Central memory CD8-positive, alpha-beta T cell (primary cell): ENCODE measurements at regions not wholly inside any gene's neighbourhood (a gene's known extent, or its start where the extent isn't known, plus 50 kb on each side); places are given as distances from the start of the nearest gene placed in this dataset.
"Not testable (repeated sequence)": the region's sequence is repeated elsewhere in the genome, so short reads cannot be mapped to it uniquely, and the experiment has no call there.

Source experiments
- ATAC-seq: fragments of 150-1000 bp; cut with Tn5 transposase; replicated peaks from 2 replicates; pipeline ENCODE4 v1.10.0; 2022; ENCODE audit warnings: mild to moderate bottlenecking, moderate FRiP score, moderate number of reproducible peaks; ENCODE audit not compliant: poor library complexity, severe bottlenecking; ENCODE audit errors: extremely low read depth
- DNase-seq, 2 donors: peaks; one replicate each; pipeline ENCODE4 v3.0.0; 2021; ENCODE audit warnings: low spot score in 2 of 2
- H3K27ac Mint-ChIP-seq: one replicate; pipeline ENCODE4 v1.8.0; 2022; ENCODE audit warnings: low read depth, mild to moderate bottlenecking, moderate library complexity, mixed read lengths
- H3K27me3 Mint-ChIP-seq: one replicate; pipeline ENCODE4 v1.8.0; 2022; ENCODE audit warnings: mixed read lengths
- H3K36me3 Mint-ChIP-seq: one replicate; pipeline ENCODE4 v1.8.0; 2022; ENCODE audit warnings: mild to moderate bottlenecking, moderate library complexity, mixed read lengths; ENCODE audit not compliant: insufficient read depth
- H3K4me1 Mint-ChIP-seq: one replicate; pipeline ENCODE4 v1.8.0; 2022; ENCODE audit warnings: mixed read lengths
- H3K4me3 Mint-ChIP-seq: one replicate; pipeline ENCODE4 v1.8.0; 2022; ENCODE audit warnings: mild to moderate bottlenecking, moderate library complexity, mixed read lengths
- H3K9me3 Mint-ChIP-seq: one replicate; pipeline ENCODE4 v1.8.0; 2022; ENCODE audit warnings: mixed read lengths

GRCh38 chr9:118652912-118653311, 716.3 kb downstream of the BRINP1 start:
- no peak overlapping the region for H3K4me3 Mint-ChIP-seq
- no peaks in the 10 kb centered on the region for H3K36me3 Mint-ChIP-seq
- no peaks in the 10 kb centered on the region for H3K27me3 Mint-ChIP-seq
- DNase-seq, result no peak
- no peak overlapping the region for H3K27ac Mint-ChIP-seq
- ATAC-seq, result no peak
- no peaks in the 10 kb centered on the region for H3K4me1 Mint-ChIP-seq
- H3K9me3 Mint-ChIP-seq, result peaks cover 21% of the 10 kb centered on the region

DNA sequence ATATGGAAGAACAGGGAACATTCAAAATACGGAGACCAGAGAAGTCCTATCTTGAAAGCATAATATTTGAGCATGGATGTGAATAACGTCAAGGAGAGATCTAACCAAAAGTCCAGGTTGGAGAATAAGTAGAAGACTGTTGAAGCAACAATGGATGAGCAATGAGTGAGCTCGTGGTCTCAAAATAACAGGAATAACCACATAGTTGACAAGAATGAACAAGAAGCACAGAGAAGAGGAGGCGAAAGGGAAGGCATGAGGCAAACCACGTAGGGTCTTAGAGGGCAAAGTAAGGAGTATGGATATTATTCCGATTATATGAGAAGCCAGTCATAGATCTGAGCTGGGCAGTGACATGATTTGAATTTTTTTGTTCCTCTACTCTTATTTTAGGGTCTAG, 710.2 kb downstream of the BRINP1 start:
- no peak for DNase-seq
- H3K27me3 Mint-ChIP-seq, result no peaks in the 10 kb centered on the region
- ATAC-seq, result no peak
- no peaks in the 10 kb centered on the region for H3K4me1 Mint-ChIP-seq
- peaks cover 11% of the 10 kb centered on the region for H3K9me3 Mint-ChIP-seq
- no peaks in the 10 kb centered on the region for H3K36me3 Mint-ChIP-seq
- no peak overlapping the region for H3K27ac Mint-ChIP-seq
- H3K4me3 Mint-ChIP-seq, result no peak overlapping the region

GRCh38 chr9:118665226-118665919, 703.9 kb downstream of the BRINP1 start:
- no peaks in the 10 kb centered on the region for H3K36me3 Mint-ChIP-seq
- no peak for DNase-seq
- H3K4me1 Mint-ChIP-seq, result no peaks in the 10 kb centered on the region
- no peak overlapping the region for H3K27ac Mint-ChIP-seq
- no peaks in the 10 kb centered on the region for H3K27me3 Mint-ChIP-seq
- no peak for ATAC-seq
- peaks cover 5% of the 10 kb centered on the region for H3K9me3 Mint-ChIP-seq
- no peak overlapping the region for H3K4me3 Mint-ChIP-seq

DNA sequence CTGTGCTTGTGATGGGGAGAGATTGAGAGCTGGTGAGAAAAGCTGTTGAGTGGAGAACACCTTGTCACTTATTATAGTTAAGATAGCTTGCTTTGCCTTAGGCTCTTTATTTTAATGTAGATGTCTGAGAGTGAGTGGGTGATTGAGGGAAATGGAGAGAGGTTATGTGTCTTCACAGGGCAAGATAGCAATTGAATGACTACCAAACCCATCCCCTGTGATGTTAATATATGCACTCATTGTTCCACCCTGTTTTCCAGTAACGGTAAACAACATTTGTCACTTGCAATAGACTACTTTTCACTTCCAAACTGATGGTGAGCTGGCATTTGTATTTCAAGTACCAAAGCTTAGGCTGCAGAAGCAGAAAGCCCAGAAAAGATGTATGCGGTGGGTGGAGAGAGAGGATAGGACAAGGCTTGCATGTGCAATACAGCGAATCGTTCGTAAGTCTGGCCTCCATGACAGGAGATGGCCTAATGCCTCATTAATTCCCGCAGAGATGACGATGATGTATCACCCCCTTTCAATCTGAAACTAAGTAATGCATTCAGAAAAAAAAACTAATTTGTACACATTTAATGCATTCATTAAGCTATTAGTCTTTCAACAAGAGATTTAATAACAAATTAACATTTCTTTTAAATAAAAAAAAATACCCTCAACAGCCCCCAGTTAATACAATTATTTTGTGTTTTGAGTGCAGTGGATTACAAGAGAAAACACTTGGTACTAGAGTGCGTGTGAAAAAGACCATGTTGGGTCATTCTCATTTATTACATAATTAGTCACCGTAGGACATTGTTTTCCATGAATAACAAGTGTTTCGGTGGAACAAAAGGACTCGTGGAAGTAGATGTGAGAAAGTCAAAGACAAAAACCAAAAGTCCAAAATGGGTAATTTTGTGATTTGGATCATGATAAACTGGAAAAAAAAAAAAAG, 699.0 kb downstream of the BRINP1 start:
- no peaks in the 10 kb centered on the region for H3K36me3 Mint-ChIP-seq
- ATAC-seq (no peak), DNase-seq (no peak)
- H3K27ac Mint-ChIP-seq, result no peak overlapping the region
- no peaks in the 10 kb centered on the region for H3K4me1 Mint-ChIP-seq
- no peaks in the 10 kb centered on the region for H3K27me3 Mint-ChIP-seq
- no peak overlapping the region for H3K4me3 Mint-ChIP-seq
- peaks cover 12% of the 10 kb centered on the region for H3K9me3 Mint-ChIP-seq

DNA sequence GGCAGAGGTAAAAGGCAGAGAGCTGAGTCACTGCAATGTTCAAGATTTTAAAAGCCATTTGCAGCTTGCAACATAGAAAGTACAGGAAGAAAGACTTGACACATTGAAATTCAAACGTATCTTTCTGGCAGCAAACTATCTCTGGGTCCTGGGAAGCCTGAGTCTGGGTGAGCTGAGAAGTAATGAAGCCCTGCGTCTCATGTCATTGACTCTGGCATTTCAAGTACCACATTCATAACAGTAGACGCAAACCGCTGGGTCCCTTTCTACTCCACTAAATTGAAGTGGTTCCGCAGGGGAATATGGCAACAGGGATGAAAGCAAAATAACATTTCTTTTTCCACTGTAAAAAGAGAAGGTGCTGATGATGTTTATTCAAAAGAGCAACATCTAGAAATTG, 694.3 kb downstream of the BRINP1 start:
- Mint-ChIP-seq H3K27ac (no peak overlapping the region), H3K4me1 (no peaks in the 10 kb centered on the region), H3K4me3 (no peak overlapping the region), H3K27me3 (no peaks in the 10 kb centered on the region), H3K9me3 (peaks cover 11% of the 10 kb centered on the region), H3K36me3 (no peaks in the 10 kb centered on the region)
- DNase-seq (no peak), ATAC-seq (no peak)

- not testable (repeated sequence) for ATAC-seq, H3K27me3 Mint-ChIP-seq
These were observed 691.1 kb downstream of the BRINP1 start for GRCh38 chr9:118677936-118678653.

DNA sequence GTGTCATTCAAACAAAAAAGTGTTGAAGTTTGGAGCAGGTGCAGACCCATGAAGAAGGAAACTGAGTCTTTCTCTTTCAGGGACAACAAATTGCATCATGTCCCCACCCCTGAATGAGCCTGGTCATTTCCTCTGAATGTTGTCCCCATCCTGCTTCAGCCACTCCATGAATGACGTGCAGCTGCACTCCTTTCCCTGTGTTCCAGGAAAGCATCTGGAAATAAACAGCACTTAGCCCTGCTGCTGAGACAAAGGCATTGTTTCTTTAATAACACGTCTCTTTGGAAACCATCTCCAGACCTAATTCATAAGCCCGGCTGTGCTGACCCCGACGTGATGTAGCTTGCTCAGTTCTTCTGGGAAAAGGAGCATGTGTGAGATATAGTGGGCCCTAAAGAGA, 682.3 kb downstream of the BRINP1 start:
- H3K4me3 Mint-ChIP-seq, result no peak overlapping the region
- peaks cover 12% of the 10 kb centered on the region for H3K9me3 Mint-ChIP-seq
- H3K27ac Mint-ChIP-seq, result no peak overlapping the region
- ATAC-seq (no peak), DNase-seq (no peak)
- no peaks in the 10 kb centered on the region for H3K27me3 Mint-ChIP-seq
- no peaks in the 10 kb centered on the region for H3K36me3 Mint-ChIP-seq
- no peaks in the 10 kb centered on the region for H3K4me1 Mint-ChIP-seq

More at GRCh38 chr9:118677936-118678653, 691.1 kb downstream of the BRINP1 start:
- H3K27ac Mint-ChIP-seq, H3K4me1 Mint-ChIP-seq, H3K4me3 Mint-ChIP-seq, H3K36me3 Mint-ChIP-seq, DNase-seq: not testable (repeated sequence)
- peaks cover 11% of the 10 kb centered on the region for H3K9me3 Mint-ChIP-seq

DNA sequence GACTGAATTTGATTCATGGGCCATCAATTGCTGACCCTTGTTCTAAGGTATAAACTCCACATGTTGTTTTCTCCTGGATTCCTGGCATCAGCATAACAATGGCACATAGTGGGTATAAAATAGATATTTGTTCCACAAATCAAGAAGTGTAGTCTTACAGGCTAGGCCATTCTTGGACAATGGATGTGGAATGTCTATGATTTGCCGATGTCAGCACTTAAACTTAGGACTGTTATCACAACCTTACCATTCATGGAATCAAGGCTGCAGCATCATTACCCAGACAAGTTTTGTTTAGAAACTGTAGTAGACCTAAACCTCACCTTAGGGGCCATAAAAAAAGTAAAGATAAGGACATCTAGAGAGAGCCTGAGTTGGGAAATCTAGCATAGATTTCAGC, 680.0 kb downstream of the BRINP1 start:
- DNase-seq, result no peak
- Mint-ChIP-seq H3K27me3 (no peaks in the 10 kb centered on the region), H3K27ac (no peak overlapping the region), H3K9me3 (peaks cover 17% of the 10 kb centered on the region), H3K4me1 (no peaks in the 10 kb centered on the region), H3K36me3 (no peaks in the 10 kb centered on the region), H3K4me3 (no peak overlapping the region)
- ATAC-seq, result no peak

DNA sequence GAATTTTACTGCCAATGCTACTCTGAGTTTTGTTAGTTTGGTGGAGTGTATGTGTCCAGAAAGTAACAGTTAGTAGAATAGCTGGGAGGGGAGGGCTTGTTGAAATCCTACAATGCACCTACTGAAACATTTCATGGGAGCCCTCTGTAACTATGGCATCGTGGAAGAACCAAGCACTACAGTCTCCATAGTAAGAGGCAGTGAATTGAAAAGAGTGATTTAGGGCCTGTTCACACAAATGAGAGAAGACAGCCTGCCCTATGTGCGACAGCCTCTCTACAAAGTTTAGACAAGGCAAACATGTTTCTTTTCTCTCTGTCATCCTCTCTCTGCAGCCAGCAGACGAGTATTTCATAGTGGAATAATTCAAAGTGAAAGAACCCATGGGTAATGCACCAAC, 676.6 kb downstream of the BRINP1 start:
- Mint-ChIP-seq H3K27ac (no peak overlapping the region), H3K4me3 (no peak overlapping the region), H3K4me1 (no peaks in the 10 kb centered on the region), H3K27me3 (no peaks in the 10 kb centered on the region), H3K36me3 (no peaks in the 10 kb centered on the region), H3K9me3 (peaks cover 23% of the 10 kb centered on the region)
- DNase-seq (no peak), ATAC-seq (no peak)

- Mint-ChIP-seq H3K9me3 (peaks cover 21% of the 10 kb centered on the region), H3K27ac (no peak overlapping the region), H3K36me3 (no peaks in the 10 kb centered on the region), H3K4me1 (no peaks in the 10 kb centered on the region), H3K4me3 (no peak overlapping the region), H3K27me3 (no peaks in the 10 kb centered on the region)
- ATAC-seq, result no peak
- no peak for DNase-seq
These were observed 675.6 kb downstream of the BRINP1 start for GRCh38 chr9:118693645-118694044.

GRCh38 chr9:118695249-118695648, 674.0 kb downstream of the BRINP1 start:
- peaks cover 14% of the 10 kb centered on the region for H3K9me3 Mint-ChIP-seq
- H3K4me1 Mint-ChIP-seq, H3K27me3 Mint-ChIP-seq, DNase-seq, H3K36me3 Mint-ChIP-seq, H3K4me3 Mint-ChIP-seq, ATAC-seq, H3K27ac Mint-ChIP-seq: not testable (repeated sequence)

GRCh38 chr9:118701985-118702384, 667.2 kb downstream of the BRINP1 start:
- no peaks in the 10 kb centered on the region for H3K36me3 Mint-ChIP-seq
- H3K4me1 Mint-ChIP-seq, result no peaks in the 10 kb centered on the region
- no peak overlapping the region for H3K27ac Mint-ChIP-seq

More at GRCh38 chr9:118701985-118702384, 667.2 kb downstream of the BRINP1 start:
- no peak for ATAC-seq
- no peak for DNase-seq
- H3K9me3 Mint-ChIP-seq, result peaks cover 25% of the 10 kb centered on the region
- no peak overlapping the region for H3K4me3 Mint-ChIP-seq
- no peaks in the 10 kb centered on the region for H3K27me3 Mint-ChIP-seq
